ENCODE measurements at regions not wholly inside any gene's neighbourhood (a gene's known extent, or its start where the extent isn't known, plus 50 kb on each side); places are given as distances from the start of the nearest gene placed in this dataset.

DNA sequence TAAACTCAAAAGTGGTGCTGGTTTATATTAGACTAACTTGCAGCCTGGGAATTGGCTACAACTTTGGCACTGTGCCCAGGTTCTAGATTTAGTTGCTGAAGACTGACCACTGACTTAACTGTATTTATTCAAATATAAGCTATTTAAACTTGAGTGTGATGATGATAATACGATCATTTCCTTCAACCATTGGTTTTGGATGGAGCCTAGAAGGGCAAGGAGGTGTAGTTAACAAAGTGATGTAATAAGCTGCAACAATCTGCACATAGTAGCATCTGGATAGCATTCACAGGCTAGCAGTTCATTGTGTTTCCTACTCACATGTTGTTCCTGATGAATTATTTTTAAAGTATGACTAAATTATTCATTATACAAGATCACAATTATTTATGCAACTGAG is 55.2 kb upstream of the DACH1 start:
- H3K4me1 ChIP-seq (ENCODE audit: control insufficient read depth, insufficient read depth, low read length) = no peaks in the 10 kb centered on the region
- H3K9me3 ChIP-seq (ENCODE audit: control insufficient read depth, insufficient read depth, low read length) = no peaks in the 10 kb centered on the region
- no peaks in the 10 kb centered on the region for H3K27me3 ChIP-seq (ENCODE audit: control insufficient read depth, insufficient read depth, low read length)
- H3K9ac ChIP-seq (ENCODE audit: low read depth, low read length) = no peak overlapping the region
- H3K36me3 ChIP-seq (ENCODE audit: control insufficient read depth, insufficient read depth, low read length) = no peaks in the 10 kb centered on the region
- H3K4me3 ChIP-seq (ENCODE audit: low read depth, low read length) = no peak overlapping the region

Measured in iPS-15b (cell line).